ENCODE measurements at regions not wholly inside any gene's neighbourhood (a gene's known extent, or its start where the extent isn't known, plus 50 kb on each side); places are given as distances from the start of the nearest gene placed in this dataset.

GRCh38 chr3:11089931-11090330, 64.4 kb upstream of the HRH1 start:
- FAIRE-seq = no peak
- DNase-seq (ENCODE audit: insufficient read length, low spot score) = no peak
- TF ChIP-seq CTCF (IDR thresholded peaks at IDR 0.05; ENCODE audit: insufficient read depth, missing control alignments) = no peak

- no peak for TF ChIP-seq CTCF (IDR thresholded peaks at IDR 0.05; ENCODE audit: insufficient read depth, missing control alignments)
- DNase-seq (ENCODE audit: insufficient read length, low spot score) (no peak), FAIRE-seq (no peak)
These were observed 63.7 kb upstream of the HRH1 start for GRCh38 chr3:11090551-11090950.

- no peak for FAIRE-seq
- no peak for TF ChIP-seq CTCF (IDR thresholded peaks at IDR 0.05; ENCODE audit: insufficient read depth, missing control alignments)
- no peak for DNase-seq (ENCODE audit: insufficient read length, low spot score)
These were observed 63.2 kb upstream of the HRH1 start for GRCh38 chr3:11091088-11091590.

- no peak for TF ChIP-seq CTCF (IDR thresholded peaks at IDR 0.05; ENCODE audit: insufficient read depth, missing control alignments)
- DNase-seq (ENCODE audit: insufficient read length, low spot score) (no peak), FAIRE-seq (no peak)
These were observed 62.5 kb upstream of the HRH1 start for GRCh38 chr3:11091791-11092190.

GRCh38 chr3:11093823-11094340, 60.4 kb upstream of the HRH1 start:
- FAIRE-seq = no peak
- TF ChIP-seq CTCF (IDR thresholded peaks at IDR 0.05; ENCODE audit: insufficient read depth, missing control alignments) = no peak
- DNase-seq (ENCODE audit: insufficient read length, low spot score) = no peak

- no peak for TF ChIP-seq CTCF (IDR thresholded peaks at IDR 0.05; ENCODE audit: insufficient read depth, missing control alignments)
- no peak for DNase-seq (ENCODE audit: insufficient read length, low spot score)
These were observed 58.4 kb upstream of the HRH1 start for GRCh38 chr3:11095932-11096265.

GRCh38 chr3:11096266-11097139, 57.8 kb upstream of the HRH1 start:
- no peak for TF ChIP-seq CTCF (IDR thresholded peaks at IDR 0.05; ENCODE audit: insufficient read depth, missing control alignments)
- FAIRE-seq = no peak
- peak; percentile 34 for DNase-seq (ENCODE audit: insufficient read length, low spot score)

More at GRCh38 chr3:11095932-11096265, 58.4 kb upstream of the HRH1 start:
- no peak for FAIRE-seq
